A549 (cell line): ENCODE measurements at regions not wholly inside any gene's neighbourhood (a gene's known extent, or its start where the extent isn't known, plus 50 kb on each side); places are given as distances from the start of the nearest gene placed in this dataset.
A peak's percentile ranks its signal among the peaks of the same experiment; 100 is the strongest.

Experiments used
- ATAC-seq, 2 experiments: fragments of 200-7000 bp in 1 of 2; fragments of >200 bp in 1 of 2; cut with Nextera tagmentation in 1 of 2; cut with Tn5 transposase in 1 of 2; 3 replicates each; pipeline versions ENCODE4 v1.8.0 to v1.9.1; 2018 to 2020; ENCODE audit warnings: mild to moderate bottlenecking in 1 of 2, moderate library complexity in 1 of 2
- CTCF ChIA-PET: fragments of 300-600 bp; sonication (Branson Sonifier 250); formaldehyde crosslinking; extraction: SDS; loops from one replicate; lab custom pipeline; 2021; ENCODE audit warnings: antibody characterized with exemption, inconsistent platforms; lab: Yijun Ruan, JAX
- POLR2A ChIA-PET: fragments of 350-600 bp; formaldehyde crosslinking; extraction: SDS; loops from one replicate; lab custom pipeline; 2021; ENCODE audit warnings: antibody characterized with exemption, inconsistent platforms; lab: Yijun Ruan, JAX
- DNase-seq, 2 experiments: peaks; one replicate each; pipeline versions ENCODE4 v3.0.0 to v3.0.0-alpha.2; 2011 to 2016; ENCODE audit warnings: low read depth in 1 of 2, low spot score in 1 of 2
- FAIRE-seq: peaks from 2 replicates; lab custom pipeline; 2011; peaks lifted over from hg19 to GRCh38; lab: Jason Lieb, UNC
- H3K27ac ChIP-seq, 2 experiments: fragments of >200 bp; sonication (Bioruptor Twin); formaldehyde crosslinking; 3 replicates each; pipeline ENCODE4 v1.5.1; 2016 to 2017
- H3K4me1 ChIP-seq: fragments of >200 bp; sonication (Bioruptor Twin); formaldehyde crosslinking; 3 replicates; pipeline ENCODE4 v1.6.1; 2016
- H3K4me2 ChIP-seq: fragments of >200 bp; sonication (Bioruptor Twin); formaldehyde crosslinking; 3 replicates; pipeline ENCODE4 v1.6.1; 2016
- H3K4me3 ChIP-seq: fragments of >200 bp; sonication (Bioruptor Twin); formaldehyde crosslinking; 3 replicates; pipeline ENCODE4 v1.5.1; 2016
- H3K9me3 ChIP-seq: fragments of >200 bp; sonication (Bioruptor Twin); formaldehyde crosslinking; 3 replicates; pipeline ENCODE4 v1.6.1; 2016
- BHLHE40 ChIP-seq: IDR thresholded peaks from 2 replicates; pipeline ENCODE4 v1.6.1; 2012; ENCODE audit warnings: low read depth, low read length, inconsistent platforms
- CBX2 ChIP-seq: fragments of 200-600 bp; sonication (generic); IDR thresholded peaks from 2 replicates; pipeline ENCODE4 v1.6.1; 2016; ENCODE audit warnings: low read depth, mild to moderate bottlenecking, borderline replicate concordance
- EP300 ChIP-seq, 2 experiments: fragments of >200 bp; sonication (Bioruptor Twin); formaldehyde crosslinking; IDR thresholded peaks; 2 replicates in 1 of 2; 3 replicates in 1 of 2; pipeline ENCODE4 v1.6.1; 2016 to 2017
- FOSB ChIP-seq: fragments of 250-450 bp; sonication (Bioruptor Pico); IDR thresholded peaks from 2 replicates; pipeline ENCODE4 v1.5.0; 2020; ENCODE audit warnings: mild to moderate bottlenecking, moderate library complexity
- HDAC2 ChIP-seq: fragments of 200-600 bp; sonication (generic); IDR thresholded peaks from 2 replicates; pipeline ENCODE4 v1.6.1; 2016
- HEYL ChIP-seq: fragments of 250-450 bp; sonication (Bioruptor Pico); IDR thresholded peaks from 2 replicates; pipeline ENCODE4 v1.8.0; 2021; ENCODE audit warnings: mild to moderate bottlenecking, moderate library complexity
- HMGXB4 ChIP-seq: fragments of 250-450 bp; sonication (Bioruptor Pico); IDR thresholded peaks from 2 replicates; pipeline ENCODE4 v1.5.0; 2021; ENCODE audit warnings: mild to moderate bottlenecking, moderate library complexity, borderline replicate concordance
- HOXA7 ChIP-seq: fragments of 250-450 bp; sonication (Bioruptor Pico); IDR thresholded peaks from 2 replicates; pipeline ENCODE4 v1.5.0; 2020; ENCODE audit warnings: mild to moderate bottlenecking, moderate library complexity
- HOXB13 ChIP-seq: fragments of 250-450 bp; sonication (Bioruptor Pico); IDR thresholded peaks from 2 replicates; pipeline ENCODE4 v1.5.0; 2020; ENCODE audit warnings: low read depth, mild to moderate bottlenecking, moderate library complexity
- JUNB ChIP-seq: fragments of >200 bp; sonication (Bioruptor Twin); formaldehyde crosslinking; IDR thresholded peaks from 2 replicates; pipeline ENCODE4 v1.6.1; 2016
- KDM1A ChIP-seq: fragments of 200-600 bp; sonication (generic); IDR thresholded peaks from 2 replicates; pipeline ENCODE4 v1.6.1; 2016; ENCODE audit warnings: low read depth, mild to moderate bottlenecking
- MYC ChIP-seq: IDR thresholded peaks from 2 replicates; pipeline ENCODE4 v1.6.1; 2012; ENCODE audit warnings: mild to moderate bottlenecking, inconsistent platforms, low read length, improper control_type of control experiment, borderline replicate concordance
- NFE2L2 ChIP-seq: fragments of 150-350 bp; conservative IDR thresholded peaks from 2 replicates; pipeline ENCODE4 v1.6.1; 2014; ENCODE audit warnings: low read length
- NR3C1 ChIP-seq: fragments of >200 bp; sonication (Bioruptor Twin); formaldehyde crosslinking; IDR thresholded peaks from 3 replicates; pipeline ENCODE4 v1.6.1; 2017
- POLR2AphosphoS2 ChIP-seq: conservative IDR thresholded peaks from 2 replicates; pipeline ENCODE4 v1.6.1; 2012; ENCODE audit warnings: low read length, improper control_type of control experiment, inconsistent platforms
- RAD21 ChIP-seq, 2 experiments: fragments of >200 bp in 1 of 2; sonication (Bioruptor Twin) in 1 of 2; formaldehyde crosslinking in 1 of 2; IDR thresholded peaks in 1 of 2; conservative IDR thresholded peaks in 1 of 2; 2 replicates in 1 of 2; 3 replicates in 1 of 2; pipeline ENCODE4 v1.6.1; 2012 to 2018; ENCODE audit warnings: inconsistent platforms in 1 of 2
- RFX5 ChIP-seq: fragments of 450-650 bp; IDR thresholded peaks from 2 replicates; pipeline ENCODE4 v1.7.1; 2014; ENCODE audit warnings: antibody characterized with exemption, mild to moderate bottlenecking, moderate library complexity
- TFCP2L1 ChIP-seq: fragments of 250-450 bp; sonication (Bioruptor Pico); IDR thresholded peaks from 2 replicates; pipeline ENCODE4 v1.5.0; 2021; ENCODE audit warnings: mild to moderate bottlenecking
- ZFP36 ChIP-seq: fragments of 450-650 bp; IDR thresholded peaks from 2 replicates; pipeline ENCODE4 v1.6.1; 2014; ENCODE audit warnings: borderline replicate concordance; ENCODE audit not compliant: partially characterized antibody
- ZNF302 ChIP-seq: fragments of 250-450 bp; sonication (Bioruptor Pico); IDR thresholded peaks from 2 replicates; pipeline ENCODE4 v1.9.0; 2021; ENCODE audit warnings: inconsistent platforms, mild to moderate bottlenecking, moderate library complexity
- WGBS: methylation state at CpG from one replicate; pipeline ENCODE4 v1.1.6; 2017; ENCODE audit errors: missing lambda C conversion rate; 5-methylcytosine and 5-hydroxymethylcytosine counted together
- TF ChIP-seq, protein P1 (sequence below): IDR thresholded peaks from 2 replicates; pipeline ENCODE4 v1.6.1; 2012
- TF ChIP-seq, protein P2 (sequence below): fragments of 150-350 bp; IDR thresholded peaks from 2 replicates; pipeline ENCODE4 v1.6.1; 2014; ENCODE audit warnings: low read depth, mild to moderate bottlenecking, low read length
- TF ChIP-seq, protein P3 (sequence below): fragments of >200 bp; sonication (Bioruptor Twin); formaldehyde crosslinking; IDR thresholded peaks from 3 replicates; pipeline ENCODE4 v1.5.1; 2016
- TF ChIP-seq, protein P4 (sequence below): IDR thresholded peaks from 2 replicates; pipeline ENCODE4 v1.6.1; 2012; ENCODE audit warnings: low read depth, borderline replicate concordance

- TF ChIP-seq JUNB (peak; percentile 55), HOXB13 (CRISPR knock-in tag) (no peak), RAD21 (conservative IDR thresholded peaks at IDR 0.05 in 1 of 2, IDR thresholded peaks at IDR 0.05 in 1 of 2) (no peak; a peak in 1 of 5 replicates), CBX2 (no peak), NFE2L2 (no peak), RFX5 (no peak), HDAC2 (no peak), MYC (no peak), ZNF302 (CRISPR knock-in tag) (no peak), HMGXB4 (CRISPR knock-in tag) (no peak), FOSB (CRISPR knock-in tag) (no peak)
Measured at GRCh38 chr7:46759711-46760480, 822.0 kb downstream of the TNS3 start (continued).

GRCh38 chr7:46756996-46757395 is 824.9 kb downstream of the TNS3 start:
- Histone ChIP-seq H3K9me3 (no peaks in the 10 kb centered on the region), H3K27ac (0 out of 6 replicates have a peak overlapping the region, but pooled peaks of 1 of the 2 experiments have one; percentile 32), H3K4me1 (peaks cover 46% of the 10 kb centered on the region), H3K4me3 (no peak overlapping the region), H3K4me2 (no peak overlapping the region)
- ChIA-PET CTCF (no interaction called here), POLR2A (no interaction called here)
- FAIRE-seq (no peak), ATAC-seq (no peak), DNase-seq (no peak)
- no peak for TF ChIP-seq MYC
- no peak for TF ChIP-seq POLR2AphosphoS2
- TF ChIP-seq TFCP2L1, result no peak
- no peak for TF ChIP-seq ZFP36
- TF ChIP-seq KDM1A, result no peak
- no peak for TF ChIP-seq HEYL (CRISPR knock-in tag)
- TF ChIP-seq RAD21 (conservative IDR thresholded peaks at IDR 0.05 in 1 of 2, IDR thresholded peaks at IDR 0.05 in 1 of 2), result no peak
- no peak for TF ChIP-seq BHLHE40
- no peak for TF ChIP-seq NFE2L2
- TF ChIP-seq, protein P1, sequence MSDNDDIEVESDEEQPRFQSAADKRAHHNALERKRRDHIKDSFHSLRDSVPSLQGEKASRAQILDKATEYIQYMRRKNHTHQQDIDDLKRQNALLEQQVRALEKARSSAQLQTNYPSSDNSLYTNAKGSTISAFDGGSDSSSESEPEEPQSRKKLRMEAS, result no peak
- TF ChIP-seq HDAC2, result no peak
- TF ChIP-seq, protein P2, sequence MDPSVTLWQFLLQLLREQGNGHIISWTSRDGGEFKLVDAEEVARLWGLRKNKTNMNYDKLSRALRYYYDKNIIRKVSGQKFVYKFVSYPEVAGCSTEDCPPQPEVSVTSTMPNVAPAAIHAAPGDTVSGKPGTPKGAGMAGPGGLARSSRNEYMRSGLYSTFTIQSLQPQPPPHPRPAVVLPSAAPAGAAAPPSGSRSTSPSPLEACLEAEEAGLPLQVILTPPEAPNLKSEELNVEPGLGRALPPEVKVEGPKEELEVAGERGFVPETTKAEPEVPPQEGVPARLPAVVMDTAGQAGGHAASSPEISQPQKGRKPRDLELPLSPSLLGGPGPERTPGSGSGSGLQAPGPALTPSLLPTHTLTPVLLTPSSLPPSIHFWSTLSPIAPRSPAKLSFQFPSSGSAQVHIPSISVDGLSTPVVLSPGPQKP, result no peak
- no peak for TF ChIP-seq HMGXB4 (CRISPR knock-in tag)
- TF ChIP-seq, protein P3, sequence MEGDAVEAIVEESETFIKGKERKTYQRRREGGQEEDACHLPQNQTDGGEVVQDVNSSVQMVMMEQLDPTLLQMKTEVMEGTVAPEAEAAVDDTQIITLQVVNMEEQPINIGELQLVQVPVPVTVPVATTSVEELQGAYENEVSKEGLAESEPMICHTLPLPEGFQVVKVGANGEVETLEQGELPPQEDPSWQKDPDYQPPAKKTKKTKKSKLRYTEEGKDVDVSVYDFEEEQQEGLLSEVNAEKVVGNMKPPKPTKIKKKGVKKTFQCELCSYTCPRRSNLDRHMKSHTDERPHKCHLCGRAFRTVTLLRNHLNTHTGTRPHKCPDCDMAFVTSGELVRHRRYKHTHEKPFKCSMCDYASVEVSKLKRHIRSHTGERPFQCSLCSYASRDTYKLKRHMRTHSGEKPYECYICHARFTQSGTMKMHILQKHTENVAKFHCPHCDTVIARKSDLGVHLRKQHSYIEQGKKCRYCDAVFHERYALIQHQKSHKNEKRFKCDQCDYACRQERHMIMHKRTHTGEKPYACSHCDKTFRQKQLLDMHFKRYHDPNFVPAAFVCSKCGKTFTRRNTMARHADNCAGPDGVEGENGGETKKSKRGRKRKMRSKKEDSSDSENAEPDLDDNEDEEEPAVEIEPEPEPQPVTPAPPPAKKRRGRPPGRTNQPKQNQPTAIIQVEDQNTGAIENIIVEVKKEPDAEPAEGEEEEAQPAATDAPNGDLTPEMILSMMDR, result no peak
- no peak for TF ChIP-seq NR3C1
- TF ChIP-seq JUNB, result no peak
- TF ChIP-seq HOXA7, result no peak
- TF ChIP-seq, protein P4, sequence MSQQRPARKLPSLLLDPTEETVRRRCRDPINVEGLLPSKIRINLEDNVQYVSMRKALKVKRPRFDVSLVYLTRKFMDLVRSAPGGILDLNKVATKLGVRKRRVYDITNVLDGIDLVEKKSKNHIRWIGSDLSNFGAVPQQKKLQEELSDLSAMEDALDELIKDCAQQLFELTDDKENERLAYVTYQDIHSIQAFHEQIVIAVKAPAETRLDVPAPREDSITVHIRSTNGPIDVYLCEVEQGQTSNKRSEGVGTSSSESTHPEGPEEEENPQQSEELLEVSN, result no peak
- TF ChIP-seq EP300 (IDR thresholded peaks at IDR 0.05), result no peak
- WGBS, result 62% methylated on average over 4 of the region's 4 CpGs
